ENCODE measurements at regions not wholly inside any gene's neighbourhood (a gene's known extent, or its start where the extent isn't known, plus 50 kb on each side); places are given as distances from the start of the nearest gene placed in this dataset.

GRCh38 chr12:30100741-30101140 is 317.0 kb upstream of the TMTC1 start:
- Histone ChIP-seq H3K27ac (no peak overlapping the region), H3K36me3 (no peaks in the 10 kb centered on the region), H3K4me3 (no peak overlapping the region), H3K9me3 (no peaks in the 10 kb centered on the region), H3K4me1 (no peaks in the 10 kb centered on the region), H3K27me3 (no peaks in the 10 kb centered on the region)
- no peak for DNase-seq
- intact Hi-C loops (cut with DNase I; ENCODE audit: low total_unique reads): no loop called here
- ATAC-seq: no peak
- no peak for TF ChIP-seq POLR2A (IDR thresholded peaks at IDR 0.05)
- TF ChIP-seq CTCF (IDR thresholded peaks at IDR 0.05 in 4 of 5, conservative IDR thresholded peaks at IDR 0.05 in 1 of 5): no peak
- in situ Hi-C loops (cut with MboI; ENCODE audit: low sequenced_read_pairs in 4 of 4): no loop called here

GRCh38 chr12:30098677-30099076 is 314.9 kb upstream of the TMTC1 start:
- ATAC-seq (no peak), DNase-seq (no peak)
- Histone ChIP-seq H3K4me3 (no peak overlapping the region), H3K36me3 (no peaks in the 10 kb centered on the region), H3K27me3 (no peaks in the 10 kb centered on the region), H3K4me1 (no peaks in the 10 kb centered on the region), H3K27ac (no peak overlapping the region), H3K9me3 (no peaks in the 10 kb centered on the region)
- in situ Hi-C loops (cut with MboI; ENCODE audit: low sequenced_read_pairs in 4 of 4): no loop called here
- intact Hi-C loops (cut with DNase I; ENCODE audit: low total_unique reads): no loop called here
- TF ChIP-seq POLR2A (IDR thresholded peaks at IDR 0.05) (no peak), CTCF (IDR thresholded peaks at IDR 0.05 in 4 of 5, conservative IDR thresholded peaks at IDR 0.05 in 1 of 5) (no peak)

DNA sequence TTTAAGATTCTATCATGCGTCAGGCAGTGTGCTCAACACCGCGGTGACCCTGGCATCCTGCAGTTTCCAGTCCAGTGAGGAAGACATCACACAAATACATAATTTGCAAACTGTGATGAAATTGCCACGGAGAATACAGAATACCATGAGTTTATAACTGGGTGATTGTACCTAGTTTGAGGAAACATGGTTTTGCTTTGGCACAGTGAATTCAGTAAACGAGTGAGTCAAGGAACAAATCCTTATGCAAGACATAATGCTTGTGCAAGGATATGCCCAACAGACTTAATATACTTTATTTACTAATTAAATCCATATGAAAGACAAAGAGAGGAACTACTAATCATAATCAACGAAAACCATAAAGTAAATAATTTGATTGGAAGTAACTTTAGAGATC is 311.8 kb upstream of the TMTC1 start:
- no peak for TF ChIP-seq CTCF (IDR thresholded peaks at IDR 0.05 in 4 of 5, conservative IDR thresholded peaks at IDR 0.05 in 1 of 5)
- no peak for TF ChIP-seq POLR2A (IDR thresholded peaks at IDR 0.05)
- Histone ChIP-seq H3K4me1 (no peaks in the 10 kb centered on the region), H3K9me3 (no peaks in the 10 kb centered on the region), H3K36me3 (no peaks in the 10 kb centered on the region), H3K27ac (no peak overlapping the region), H3K27me3 (no peaks in the 10 kb centered on the region), H3K4me3 (no peak overlapping the region)
- DNase-seq: no peak
- ATAC-seq: no peak
- intact Hi-C loops (cut with DNase I; ENCODE audit: low total_unique reads): no loop called here
- in situ Hi-C loops (cut with MboI; ENCODE audit: low sequenced_read_pairs in 4 of 4): no loop called here

DNA sequence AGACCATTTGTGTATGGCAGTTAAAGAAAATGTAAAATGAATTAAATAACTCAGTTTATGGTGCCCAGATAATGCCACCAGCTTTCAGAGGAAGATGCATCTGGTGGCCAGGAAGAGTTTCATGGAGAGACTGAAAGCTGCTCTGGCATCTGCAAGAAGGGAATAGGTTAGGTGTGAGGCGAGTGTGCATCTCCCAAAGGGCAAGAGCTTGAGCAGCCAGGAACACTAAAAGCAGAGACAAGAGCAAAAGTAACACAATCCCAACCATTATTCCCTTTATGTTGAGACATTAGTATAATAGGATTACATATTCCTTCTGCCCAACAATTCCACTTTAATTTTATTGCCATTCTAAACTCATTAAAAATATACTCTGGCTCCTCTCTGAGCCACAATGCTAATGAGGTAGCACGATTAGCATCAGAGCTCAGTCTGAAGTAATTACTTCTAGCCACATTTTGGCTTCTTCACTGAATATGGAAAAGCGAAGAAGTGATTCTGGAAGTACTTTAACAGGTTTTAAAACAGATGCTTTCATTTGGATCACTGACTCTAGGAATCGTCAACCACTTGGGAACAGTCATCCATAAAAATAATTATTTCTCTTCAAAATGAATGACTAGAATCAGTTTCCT is 309.4 kb upstream of the TMTC1 start:
- intact Hi-C loops (cut with DNase I; ENCODE audit: low total_unique reads): no loop called here
- ATAC-seq: no peak
- no peaks in the 10 kb centered on the region for H3K9me3 ChIP-seq

More for the DNA sequence above, 309.4 kb upstream of the TMTC1 start:
- in situ Hi-C loops (cut with MboI; ENCODE audit: low sequenced_read_pairs in 4 of 4): no loop called here
- no peak overlapping the region for H3K27ac ChIP-seq
- H3K27me3 ChIP-seq: no peaks in the 10 kb centered on the region
- no peak overlapping the region for H3K4me3 ChIP-seq
- H3K36me3 ChIP-seq: no peaks in the 10 kb centered on the region
- TF ChIP-seq POLR2A (IDR thresholded peaks at IDR 0.05) (no peak), CTCF (IDR thresholded peaks at IDR 0.05 in 4 of 5, conservative IDR thresholded peaks at IDR 0.05 in 1 of 5) (no peak)
- DNase-seq: no peak
- no peaks in the 10 kb centered on the region for H3K4me1 ChIP-seq
